MM.1S (cell line): ENCODE measurements at regions not wholly inside any gene's neighbourhood (a gene's known extent, or its start where the extent isn't known, plus 50 kb on each side); places are given as distances from the start of the nearest gene placed in this dataset.

Experiments
- DNase-seq: peaks from one replicate; pipeline ENCODE4 v3.0.0-alpha.2; 2015
- H2AFZ ChIP-seq: fragments of 300-600 bp; sonication (generic); 2 replicates; pipeline ENCODE4 v1.6.0; 2016; ENCODE audit warnings: antibody characterized with exemption, low read length
- H3F3A ChIP-seq: fragments of 300-600 bp; sonication (generic); 2 replicates; pipeline ENCODE4 v1.6.1; 2016; ENCODE audit warnings: mild to moderate bottlenecking, antibody characterized with exemption, low read length, moderate library complexity, mixed read lengths; ENCODE audit not compliant: insufficient read depth
- H3K27ac ChIP-seq: fragments of 300-600 bp; sonication (generic); 2 replicates; pipeline ENCODE4 v1.5.1; 2016; ENCODE audit warnings: mild to moderate bottlenecking, low read length
- H3K27me3 ChIP-seq: fragments of 300-600 bp; sonication (generic); replicated peaks from 2 replicates; pipeline ENCODE4 v1.6.0; 2016; ENCODE audit warnings: low read length; ENCODE audit not compliant: insufficient read depth
- H3K36me3 ChIP-seq: fragments of 300-600 bp; sonication (generic); replicated peaks from 2 replicates; pipeline ENCODE4 v1.6.1; 2016; ENCODE audit warnings: mild to moderate bottlenecking, low read length, mixed read lengths; ENCODE audit not compliant: insufficient read depth
- H3K4me1 ChIP-seq: fragments of 300-600 bp; sonication (generic); 2 replicates; pipeline ENCODE4 v1.6.1; 2016; ENCODE audit warnings: low read length, mixed read lengths
- H3K4me2 ChIP-seq: fragments of 300-600 bp; sonication (generic); 2 replicates; pipeline ENCODE4 v1.6.0; 2016; ENCODE audit warnings: low read depth, low read length
- H3K4me3 ChIP-seq: fragments of 300-600 bp; sonication (generic); 2 replicates; pipeline ENCODE4 v1.5.1; 2016; ENCODE audit warnings: low read length, mixed read lengths
- H3K79me2 ChIP-seq: fragments of 300-600 bp; sonication (generic); 2 replicates; pipeline ENCODE4 v1.6.1; 2016; ENCODE audit warnings: mixed run types, low read length, mixed read lengths
- H3K9ac ChIP-seq: fragments of 300-600 bp; sonication (generic); 2 replicates; pipeline ENCODE4 v1.6.1; 2016; ENCODE audit warnings: low read length, mixed read lengths
- H3K9me2 ChIP-seq: fragments of 300-600 bp; sonication (generic); replicated peaks from 2 replicates; pipeline ENCODE4 v1.6.1; 2016; ENCODE audit warnings: mild to moderate bottlenecking, low read length, mixed read lengths; ENCODE audit not compliant: insufficient read depth
- H3K9me3 ChIP-seq: fragments of 300-600 bp; sonication (generic); replicated peaks from 2 replicates; pipeline ENCODE4 v1.6.1; 2016; ENCODE audit warnings: mild to moderate bottlenecking, low read length, mixed read lengths; ENCODE audit not compliant: insufficient read depth
- H4K20me1 ChIP-seq: fragments of 300-600 bp; sonication (generic); 2 replicates; pipeline ENCODE4 v1.6.1; 2016; ENCODE audit warnings: mild to moderate bottlenecking, low read length, moderate library complexity, mixed read lengths; ENCODE audit not compliant: insufficient read depth
- EZH2 ChIP-seq: fragments of 300-600 bp; sonication (generic); optimal IDR thresholded peaks from 2 replicates; pipeline ENCODE3; 2017; ENCODE audit warnings: low read depth, mild to moderate bottlenecking, antibody characterized with exemption, low read length, mixed read lengths
- EZH2phosphoT487 ChIP-seq: fragments of 300-600 bp; sonication (generic); IDR thresholded peaks from 2 replicates; pipeline ENCODE4 v1.6.1; 2018; ENCODE audit warnings: antibody characterized with exemption, low read length
- TF ChIP-seq, protein P1 (sequence below): fragments of 300-600 bp; sonication (generic); IDR thresholded peaks from 2 replicates; pipeline ENCODE4 v1.5.1; 2016; ENCODE audit warnings: antibody characterized with exemption, low read length, mixed read lengths

GRCh38 chr16:85527042-85527766 lies 85.9 kb upstream of the GSE1 start:
- Histone ChIP-seq H3K9me2 (no peaks in the 10 kb centered on the region), H3K4me1 (no peaks in the 10 kb centered on the region), H3K79me2 (no peaks in the 10 kb centered on the region), H3F3A (no peaks in the 10 kb centered on the region), H3K9ac (no peak overlapping the region), H3K27me3 (peaks cover 24% of the 10 kb centered on the region), H4K20me1 (no peaks in the 10 kb centered on the region), H3K4me2 (no peak overlapping the region), H2AFZ (no peak overlapping the region), H3K9me3 (no peaks in the 10 kb centered on the region), H3K4me3 (no peak overlapping the region), H3K36me3 (no peaks in the 10 kb centered on the region), H3K27ac (no peak overlapping the region)
- no peak for DNase-seq
- TF ChIP-seq, protein P1, sequence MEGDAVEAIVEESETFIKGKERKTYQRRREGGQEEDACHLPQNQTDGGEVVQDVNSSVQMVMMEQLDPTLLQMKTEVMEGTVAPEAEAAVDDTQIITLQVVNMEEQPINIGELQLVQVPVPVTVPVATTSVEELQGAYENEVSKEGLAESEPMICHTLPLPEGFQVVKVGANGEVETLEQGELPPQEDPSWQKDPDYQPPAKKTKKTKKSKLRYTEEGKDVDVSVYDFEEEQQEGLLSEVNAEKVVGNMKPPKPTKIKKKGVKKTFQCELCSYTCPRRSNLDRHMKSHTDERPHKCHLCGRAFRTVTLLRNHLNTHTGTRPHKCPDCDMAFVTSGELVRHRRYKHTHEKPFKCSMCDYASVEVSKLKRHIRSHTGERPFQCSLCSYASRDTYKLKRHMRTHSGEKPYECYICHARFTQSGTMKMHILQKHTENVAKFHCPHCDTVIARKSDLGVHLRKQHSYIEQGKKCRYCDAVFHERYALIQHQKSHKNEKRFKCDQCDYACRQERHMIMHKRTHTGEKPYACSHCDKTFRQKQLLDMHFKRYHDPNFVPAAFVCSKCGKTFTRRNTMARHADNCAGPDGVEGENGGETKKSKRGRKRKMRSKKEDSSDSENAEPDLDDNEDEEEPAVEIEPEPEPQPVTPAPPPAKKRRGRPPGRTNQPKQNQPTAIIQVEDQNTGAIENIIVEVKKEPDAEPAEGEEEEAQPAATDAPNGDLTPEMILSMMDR: no peak
- TF ChIP-seq EZH2: no peak
- TF ChIP-seq EZH2phosphoT487: no peak

DNA sequence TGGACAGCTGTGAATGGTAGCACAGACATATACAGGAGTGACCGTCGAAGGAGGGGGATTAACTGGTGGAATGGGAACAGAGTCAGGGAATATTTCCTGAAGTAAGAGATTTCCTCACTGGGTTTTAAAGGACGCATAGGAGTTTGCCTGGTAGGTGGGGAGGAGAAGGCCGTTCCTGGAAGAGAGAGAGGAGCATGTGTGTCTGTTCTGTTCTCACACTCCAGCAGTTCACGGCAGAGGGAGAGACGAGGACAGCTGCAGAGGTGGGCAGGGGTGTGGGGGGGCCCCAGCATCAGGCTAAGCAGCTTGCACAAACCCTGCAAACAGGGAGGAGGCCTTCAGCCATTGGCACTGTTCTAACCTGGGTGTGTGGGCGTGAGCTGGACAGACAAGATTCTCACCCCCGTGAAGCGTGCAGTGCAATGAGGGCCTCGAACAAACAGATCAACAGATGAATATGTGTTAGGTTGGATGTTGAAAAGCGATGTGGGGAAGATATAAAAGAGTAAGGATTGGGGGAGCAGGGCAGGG lies 85.3 kb upstream of the GSE1 start:
- Histone ChIP-seq H2AFZ (no peak overlapping the region), H4K20me1 (no peaks in the 10 kb centered on the region), H3K4me2 (no peak overlapping the region), H3K9me3 (no peaks in the 10 kb centered on the region), H3K9me2 (no peaks in the 10 kb centered on the region), H3K36me3 (no peaks in the 10 kb centered on the region), H3K27ac (no peak overlapping the region), H3K4me3 (no peak overlapping the region), H3K27me3 (peaks cover 25% of the 10 kb centered on the region), H3K79me2 (no peaks in the 10 kb centered on the region), H3K4me1 (no peaks in the 10 kb centered on the region), H3K9ac (no peak overlapping the region), H3F3A (no peaks in the 10 kb centered on the region)
- DNase-seq: no peak
- TF ChIP-seq EZH2phosphoT487 (no peak), EZH2 (no peak)
- TF ChIP-seq, protein P1: no peak

DNA sequence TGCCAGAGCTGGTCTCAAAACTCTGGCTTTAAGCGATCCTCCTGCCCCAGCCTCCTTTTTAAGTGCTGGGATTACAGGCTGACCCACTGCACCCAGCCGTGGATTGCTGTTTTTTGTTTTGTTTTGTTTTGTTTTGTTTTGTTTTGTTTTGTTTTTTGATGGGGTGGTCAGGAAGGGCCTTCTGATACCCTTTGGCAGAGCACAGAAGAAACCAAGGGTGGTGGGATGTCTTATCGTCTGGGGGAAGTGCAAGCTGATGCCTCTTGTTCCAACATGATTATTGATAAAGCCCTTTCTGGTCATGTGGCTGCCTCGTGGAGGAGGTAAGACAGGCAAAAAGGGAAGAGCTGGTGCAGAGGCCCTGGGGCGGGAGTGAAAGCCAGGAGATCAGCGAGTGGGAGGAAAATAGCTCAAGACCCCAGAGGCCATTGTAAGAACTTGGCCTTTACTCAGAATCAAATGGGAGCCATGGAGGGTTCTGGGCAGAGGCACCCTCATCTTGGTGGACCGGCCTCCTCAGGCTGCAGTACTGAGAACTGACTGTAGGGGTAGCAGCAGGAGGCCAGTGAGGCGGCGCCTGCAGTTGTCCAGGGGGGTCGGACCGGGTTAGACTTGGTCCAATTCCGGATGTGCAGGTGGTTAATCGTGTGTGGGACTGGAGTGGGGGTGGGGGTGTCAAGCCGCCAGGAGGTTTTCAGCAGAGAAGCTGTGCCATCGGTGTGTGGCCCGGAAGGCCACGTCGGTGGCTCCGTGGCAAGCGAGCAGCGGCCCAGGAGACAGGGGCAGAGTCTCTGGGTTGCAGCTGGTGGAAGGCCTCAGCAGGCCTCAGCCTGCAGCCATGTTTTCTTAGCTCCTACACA lies 84.4 kb upstream of the GSE1 start:
- H3K9ac ChIP-seq: no peak overlapping the region
- H3F3A ChIP-seq: no peaks in the 10 kb centered on the region
- H3K79me2 ChIP-seq: no peaks in the 10 kb centered on the region
- H4K20me1 ChIP-seq: no peaks in the 10 kb centered on the region
- no peak overlapping the region for H3K4me2 ChIP-seq
- DNase-seq: no peak
- no peaks in the 10 kb centered on the region for H3K9me3 ChIP-seq
- peaks cover 25% of the 10 kb centered on the region for H3K27me3 ChIP-seq
- H3K4me3 ChIP-seq: no peak overlapping the region
- no peaks in the 10 kb centered on the region for H3K9me2 ChIP-seq
- H3K4me1 ChIP-seq: no peaks in the 10 kb centered on the region
- no peak for TF ChIP-seq EZH2
- TF ChIP-seq, protein P1: peak; percentile 41
- no peak for TF ChIP-seq EZH2phosphoT487
- H3K36me3 ChIP-seq: no peaks in the 10 kb centered on the region
- H3K27ac ChIP-seq: no peak overlapping the region
- H2AFZ ChIP-seq: no peak overlapping the region
